C4-2B (cell line): ENCODE measurements at regions not wholly inside any gene's neighbourhood (a gene's known extent, or its start where the extent isn't known, plus 50 kb on each side); places are given as distances from the start of the nearest gene placed in this dataset.

Experiments
- ZFX ChIP-seq: fragments of 450-650 bp; IDR thresholded peaks from 2 replicates; pipeline ENCODE4 v1.6.1; 2017
- TF ChIP-seq, protein P1 (sequence below): fragments of 450-650 bp; conservative IDR thresholded peaks from 2 replicates; pipeline ENCODE4 v1.5.1; 2017; ENCODE audit warnings: mild to moderate bottlenecking

DNA sequence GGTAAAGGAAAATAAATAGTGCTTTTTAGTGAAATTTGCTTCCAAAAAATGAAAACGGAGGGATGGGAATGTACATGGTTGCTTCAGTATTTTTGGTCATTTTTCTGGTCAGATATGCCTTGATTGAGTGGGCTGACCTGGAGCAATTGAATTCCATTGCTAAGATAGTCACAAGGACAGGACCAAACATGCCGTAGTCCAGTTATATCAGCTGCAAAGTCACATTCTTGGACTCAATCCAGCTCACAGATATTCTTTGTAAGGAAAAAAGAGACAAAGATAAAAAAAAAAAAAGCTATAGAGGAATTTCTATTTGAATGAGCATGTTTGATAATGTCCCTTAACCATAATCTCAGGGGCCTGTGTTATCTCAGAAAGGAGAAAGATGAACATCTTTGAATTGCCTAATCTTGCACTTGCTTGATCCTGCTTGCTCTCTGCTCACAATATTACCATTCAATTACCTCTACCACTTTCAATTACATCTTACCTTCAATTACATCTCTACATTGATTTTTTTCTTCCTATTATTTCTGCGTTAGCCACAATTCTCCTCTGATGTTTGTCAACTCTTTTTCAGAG lies 75.4 kb upstream of the PACRGL start:
- TF ChIP-seq, protein P1, sequence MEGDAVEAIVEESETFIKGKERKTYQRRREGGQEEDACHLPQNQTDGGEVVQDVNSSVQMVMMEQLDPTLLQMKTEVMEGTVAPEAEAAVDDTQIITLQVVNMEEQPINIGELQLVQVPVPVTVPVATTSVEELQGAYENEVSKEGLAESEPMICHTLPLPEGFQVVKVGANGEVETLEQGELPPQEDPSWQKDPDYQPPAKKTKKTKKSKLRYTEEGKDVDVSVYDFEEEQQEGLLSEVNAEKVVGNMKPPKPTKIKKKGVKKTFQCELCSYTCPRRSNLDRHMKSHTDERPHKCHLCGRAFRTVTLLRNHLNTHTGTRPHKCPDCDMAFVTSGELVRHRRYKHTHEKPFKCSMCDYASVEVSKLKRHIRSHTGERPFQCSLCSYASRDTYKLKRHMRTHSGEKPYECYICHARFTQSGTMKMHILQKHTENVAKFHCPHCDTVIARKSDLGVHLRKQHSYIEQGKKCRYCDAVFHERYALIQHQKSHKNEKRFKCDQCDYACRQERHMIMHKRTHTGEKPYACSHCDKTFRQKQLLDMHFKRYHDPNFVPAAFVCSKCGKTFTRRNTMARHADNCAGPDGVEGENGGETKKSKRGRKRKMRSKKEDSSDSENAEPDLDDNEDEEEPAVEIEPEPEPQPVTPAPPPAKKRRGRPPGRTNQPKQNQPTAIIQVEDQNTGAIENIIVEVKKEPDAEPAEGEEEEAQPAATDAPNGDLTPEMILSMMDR, result no peak
- TF ChIP-seq ZFX, result no peak
